Activated CD4-positive, alpha-beta T cell treated with anti-CD3 and anti-CD28 coated beads for 1 hour (primary cell): ENCODE measurements at regions not wholly inside any gene's neighbourhood (a gene's known extent, or its start where the extent isn't known, plus 50 kb on each side); places are given as distances from the start of the nearest gene placed in this dataset.
"Not testable (repeated sequence)": the region's sequence is repeated elsewhere in the genome, so short reads cannot be mapped to it uniquely, and the experiment has no call there.

Source experiments
- DNase-seq: peaks from one replicate; pipeline ENCODE4 v3.0.0-alpha.2; 2020

DNA sequence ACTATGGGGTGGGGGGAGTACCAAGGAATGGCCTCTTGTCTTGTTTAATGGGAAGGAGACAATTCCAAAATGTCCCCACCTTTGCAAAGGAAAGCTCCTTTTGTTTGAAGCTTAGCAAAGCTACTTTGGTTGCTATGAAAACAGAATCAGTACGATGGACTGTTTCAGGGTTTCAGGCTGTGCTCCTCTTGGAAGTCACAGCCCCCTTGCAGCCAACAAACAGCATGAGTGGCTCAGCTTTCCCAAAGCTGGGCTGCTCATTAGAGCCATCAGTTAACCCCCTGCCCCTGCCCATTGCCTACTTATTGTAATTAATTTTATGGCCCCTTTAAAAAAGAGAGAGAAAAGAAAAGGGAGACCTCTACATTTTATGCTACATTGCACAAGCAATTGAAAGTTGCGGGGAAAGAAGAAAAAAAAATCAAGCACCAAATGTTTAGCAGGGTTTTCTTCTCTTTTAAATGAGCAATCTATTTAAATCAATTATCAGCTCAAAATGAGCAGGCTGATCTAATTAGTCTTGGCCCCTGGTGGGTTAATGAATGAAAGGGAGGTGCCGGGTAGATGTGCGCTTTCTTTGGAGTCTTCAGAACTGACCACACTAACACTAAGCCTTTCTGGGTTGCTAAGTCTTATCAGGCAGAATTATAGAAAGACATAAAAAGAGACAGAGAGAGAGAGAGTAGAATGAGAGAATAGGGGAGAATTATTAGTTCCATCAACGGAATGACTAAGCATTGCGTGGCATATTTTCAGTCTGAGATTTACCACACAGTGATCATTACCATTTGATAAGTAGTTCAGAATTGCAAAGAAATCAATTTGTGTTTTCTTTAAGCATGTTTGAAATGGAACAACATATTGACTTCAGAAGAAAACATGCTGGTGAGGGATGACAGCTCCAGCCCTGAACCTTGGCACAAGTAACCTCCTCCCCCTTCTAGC is 284.9 kb downstream of the INSIG2 start:
- DNase-seq = no peak

- DNase-seq = no peak
Measured at GRCh38 chr2:118371515-118371914, 283.2 kb downstream of the INSIG2 start.

DNA sequence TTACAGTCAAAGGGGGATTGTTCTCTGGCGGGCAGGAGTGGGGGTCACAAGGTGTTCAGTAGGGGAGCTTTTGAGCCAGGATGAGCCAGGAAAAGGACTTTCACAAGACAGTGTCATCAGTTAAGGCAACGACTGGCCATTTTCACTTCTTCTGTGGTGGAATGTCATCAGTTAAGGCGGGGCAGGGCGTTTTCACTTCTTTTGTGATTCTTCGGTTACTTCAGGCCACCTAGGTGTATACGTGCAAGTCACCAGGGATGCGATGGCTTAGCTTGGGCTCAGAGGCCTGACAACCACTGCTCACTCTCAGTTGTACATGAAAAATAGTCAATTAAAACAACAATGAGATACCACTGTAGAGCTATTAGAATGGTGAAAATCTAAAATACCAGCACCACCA is 281.2 kb downstream of the INSIG2 start:
- DNase-seq = not testable (repeated sequence)

DNA sequence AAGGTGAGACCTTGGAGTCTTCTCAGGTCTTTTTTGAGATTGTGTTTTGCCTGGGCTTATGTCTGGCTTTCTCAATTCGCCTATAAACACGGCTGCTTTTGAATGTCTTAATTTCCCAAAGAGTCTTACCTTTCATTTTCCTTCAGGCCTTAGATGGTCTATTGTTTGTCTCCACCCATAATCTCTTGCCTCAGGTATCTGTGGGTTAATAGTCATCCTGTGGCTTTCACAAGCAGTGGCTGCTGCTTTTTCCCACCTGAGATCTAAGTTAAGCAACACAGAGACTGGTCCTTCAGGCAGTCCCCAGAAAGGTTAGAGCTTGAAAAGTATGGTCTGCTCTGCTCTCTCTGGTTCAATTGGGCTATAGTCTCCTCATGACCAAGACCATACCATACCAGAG is 275.3 kb downstream of the INSIG2 start:
- DNase-seq = no peak

- DNase-seq = no peak
Measured at GRCh38 chr2:118356051-118356450, 267.8 kb downstream of the INSIG2 start.

DNA sequence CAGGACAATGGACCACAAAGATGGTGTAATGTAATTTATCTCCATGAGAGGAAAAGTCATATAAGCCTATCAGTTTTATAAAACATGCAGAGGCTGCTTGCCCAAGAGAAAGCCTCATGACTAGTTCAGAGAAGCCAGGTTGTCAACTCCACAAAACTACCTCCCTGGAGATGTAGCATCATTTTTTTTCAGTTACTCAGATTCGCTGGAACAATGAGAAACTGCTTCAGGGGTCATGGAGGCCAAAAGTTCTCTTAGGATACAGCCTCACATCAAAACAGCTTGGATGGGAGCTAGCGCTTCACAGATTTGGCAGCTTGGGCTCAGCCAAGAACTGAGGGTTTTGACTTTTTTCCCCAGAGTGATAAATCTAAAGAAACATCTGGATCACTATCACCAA is 263.5 kb downstream of the INSIG2 start:
- no peak for DNase-seq

GRCh38 chr2:118350621-118351020 is 262.4 kb downstream of the INSIG2 start:
- DNase-seq = no peak

- DNase-seq = no peak
Measured at GRCh38 chr2:118349365-118349764, 261.1 kb downstream of the INSIG2 start.

- DNase-seq = no peak
Measured at GRCh38 chr2:118348380-118349034, 260.2 kb downstream of the INSIG2 start.

- DNase-seq = no peak
Measured at GRCh38 chr2:118345465-118345864, 257.2 kb downstream of the INSIG2 start.

DNA sequence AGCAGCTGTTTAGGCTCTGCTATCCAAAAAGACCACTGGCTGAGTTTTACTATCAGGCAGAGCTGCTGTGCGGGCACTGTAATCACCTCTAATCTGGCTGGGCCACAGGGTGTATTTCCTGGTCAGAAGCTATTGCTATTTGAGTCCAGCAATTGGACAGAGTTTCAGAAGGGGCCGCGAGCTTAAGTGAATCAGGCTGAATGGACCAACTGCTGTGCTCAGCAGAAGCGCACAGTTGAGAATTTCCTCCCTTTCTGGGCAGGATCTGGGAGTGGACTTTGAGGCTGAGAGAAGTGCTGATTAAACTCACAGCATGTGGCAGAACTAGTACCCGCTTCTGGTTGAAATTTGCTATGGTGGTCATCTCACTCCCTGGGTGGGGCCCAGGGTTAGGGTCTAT is 251.8 kb downstream of the INSIG2 start:
- no peak for DNase-seq

DNA sequence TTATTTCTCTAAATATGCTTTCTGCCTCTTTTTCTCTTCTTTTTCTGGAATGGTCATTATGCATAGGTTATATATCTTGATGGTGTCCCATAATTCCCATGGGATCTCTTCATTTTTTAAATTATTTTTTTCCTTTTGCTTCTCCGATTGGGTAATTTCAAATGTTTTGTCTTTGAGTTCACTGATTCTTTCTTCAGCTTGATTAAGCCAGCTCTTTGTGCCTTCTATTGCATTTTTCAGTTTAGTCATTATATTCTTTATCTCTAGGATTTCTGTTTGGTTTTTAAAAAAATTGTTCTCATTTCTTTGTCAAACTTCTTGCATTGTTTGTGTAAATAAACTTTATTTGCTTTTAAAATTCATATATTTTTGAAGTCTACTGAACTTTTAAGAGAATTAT is 251.1 kb downstream of the INSIG2 start:
- DNase-seq = no peak

DNA sequence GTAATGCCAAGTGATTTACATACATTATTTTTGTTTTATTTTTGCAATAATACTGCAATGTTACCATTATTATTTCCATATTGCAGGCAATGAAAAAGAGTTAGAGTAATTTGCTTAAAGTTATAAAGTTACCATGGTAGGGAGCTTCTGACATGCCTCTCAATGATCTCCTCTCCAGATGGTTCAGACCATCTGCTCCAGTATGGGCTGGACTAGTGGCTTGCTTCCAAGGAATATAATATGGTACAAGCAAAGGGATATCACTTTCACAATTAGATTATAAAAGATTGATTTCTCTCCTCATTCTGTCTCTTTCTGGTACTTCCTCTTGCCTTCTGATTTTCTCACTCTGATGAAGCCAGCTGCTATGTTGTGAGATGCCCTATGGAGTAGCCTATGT is 245.4 kb downstream of the INSIG2 start:
- DNase-seq = no peak

GRCh38 chr2:118325321-118325955 is 237.2 kb downstream of the INSIG2 start:
- DNase-seq = no peak

GRCh38 chr2:118322406-118322805 is 234.1 kb downstream of the INSIG2 start:
- no peak for DNase-seq

GRCh38 chr2:118321432-118322105 is 233.3 kb downstream of the INSIG2 start:
- no peak for DNase-seq

- DNase-seq = no peak
Measured at GRCh38 chr2:118320658-118321057, 232.4 kb downstream of the INSIG2 start.

GRCh38 chr2:118320196-118320595 is 231.9 kb downstream of the INSIG2 start:
- DNase-seq = no peak

GRCh38 chr2:118319271-118319684 is 231.0 kb downstream of the INSIG2 start:
- no peak for DNase-seq

DNA sequence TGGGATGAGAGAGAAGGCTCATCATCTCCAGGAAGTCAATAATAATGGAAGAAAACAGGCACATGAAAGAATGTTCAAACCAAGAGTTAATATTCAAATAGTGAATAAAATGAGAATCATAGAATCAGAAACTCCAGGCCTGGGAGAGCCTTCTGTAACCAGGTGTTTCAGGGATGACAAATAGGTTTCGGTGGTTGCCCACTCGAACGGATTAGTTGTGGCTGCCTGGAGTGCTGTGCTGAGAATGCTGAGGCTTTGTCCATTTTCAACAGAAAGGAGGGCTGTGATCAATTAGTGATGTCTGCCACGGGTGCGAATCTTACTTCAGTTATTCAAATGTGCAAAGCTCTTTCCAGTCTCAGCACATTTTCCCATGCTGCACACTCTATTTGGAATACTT is 227.3 kb downstream of the INSIG2 start:
- DNase-seq = no peak

GRCh38 chr2:118312969-118313756 is 224.9 kb downstream of the INSIG2 start:
- no peak for DNase-seq

GRCh38 chr2:118310681-118311429 is 222.6 kb downstream of the INSIG2 start:
- DNase-seq = no peak
